H1 (cell line): ENCODE measurements at regions not wholly inside any gene's neighbourhood (a gene's known extent, or its start where the extent isn't known, plus 50 kb on each side); places are given as distances from the start of the nearest gene placed in this dataset.

ENCODE experiments used
- CHD2 ChIP-seq: IDR thresholded peaks from 2 replicates; pipeline ENCODE4 v1.6.1; 2012; ENCODE audit warnings: low read length, improper control_type of control experiment
- CHD7 ChIP-seq: fragments of 300-600 bp; sonication (generic); IDR thresholded peaks from 2 replicates; pipeline ENCODE4 v1.7.1; 2012; ENCODE audit warnings: low read length, moderate library complexity, mild to moderate bottlenecking, inconsistent platforms; ENCODE audit not compliant: insufficient replicate concordance
- CTCF ChIP-seq, 3 experiments: IDR thresholded peaks; 1 replicate in 2 of 3; 2 replicates in 1 of 3; pipeline versions ENCODE4 v1.5.1 to v1.6.1; 2011; ENCODE audit warnings: low read length in 3 of 3, mild to moderate bottlenecking in 3 of 3, inconsistent platforms in 2 of 3, low read depth in 1 of 3, moderate library complexity in 1 of 3; ENCODE audit not compliant: insufficient read depth in 1 of 3; ENCODE audit errors: control extremely low read depth in 1 of 3
- E2F6 ChIP-seq: IDR thresholded peaks from 2 replicates; pipeline ENCODE4 v1.6.1; 2012; ENCODE audit warnings: inconsistent platforms
- EZH2 ChIP-seq: fragments of 200-600 bp; sonication (generic); IDR thresholded peaks from 2 replicates; pipeline ENCODE4 v1.7.1; 2012; ENCODE audit warnings: low read depth, mild to moderate bottlenecking, moderate library complexity, low read length, inconsistent platforms; ENCODE audit not compliant: severe bottlenecking
- KDM1A ChIP-seq: fragments of 200-600, 300-600 bp; sonication (generic); IDR thresholded peaks from 2 replicates; pipeline ENCODE4 v1.7.1; 2016; ENCODE audit warnings: mild to moderate bottlenecking, low read length, borderline replicate concordance
- POLR2A ChIP-seq, 2 experiments: IDR thresholded peaks; 1 replicate in 1 of 2; 2 replicates in 1 of 2; pipeline ENCODE4 v1.6.1; 2011; ENCODE audit warnings: low read depth in 2 of 2, low read length in 2 of 2, mild to moderate bottlenecking in 2 of 2; ENCODE audit errors: control extremely low read depth in 1 of 2
- POLR2AphosphoS5 ChIP-seq: IDR thresholded peaks from 2 replicates; pipeline ENCODE4 v1.6.1; 2011; ENCODE audit warnings: low read depth, low read length
- POU5F1 ChIP-seq: IDR thresholded peaks from 2 replicates; pipeline ENCODE4 v1.6.1; 2011; ENCODE audit warnings: low read depth, mild to moderate bottlenecking, low read length, moderate library complexity
- RAD21 ChIP-seq, 2 experiments: IDR thresholded peaks in 1 of 2; conservative IDR thresholded peaks in 1 of 2; 2 replicates each; pipeline ENCODE4 v1.6.1; 2011; ENCODE audit warnings: low read depth in 2 of 2, low read length in 2 of 2, improper control_type of control experiment in 1 of 2, inconsistent platforms in 1 of 2, mild to moderate bottlenecking in 1 of 2, moderate library complexity in 1 of 2
- RFX5 ChIP-seq: IDR thresholded peaks from 2 replicates; pipeline ENCODE4 v1.6.1; 2011; ENCODE audit warnings: low read depth, low read length, improper control_type of control experiment, borderline replicate concordance
- SUZ12 ChIP-seq: fragments of 200-600 bp; sonication (generic); IDR thresholded peaks from 2 replicates; pipeline ENCODE4 v1.6.1; 2012; ENCODE audit warnings: mild to moderate bottlenecking, inconsistent platforms, low read length, moderate library complexity, mixed read lengths

DNA sequence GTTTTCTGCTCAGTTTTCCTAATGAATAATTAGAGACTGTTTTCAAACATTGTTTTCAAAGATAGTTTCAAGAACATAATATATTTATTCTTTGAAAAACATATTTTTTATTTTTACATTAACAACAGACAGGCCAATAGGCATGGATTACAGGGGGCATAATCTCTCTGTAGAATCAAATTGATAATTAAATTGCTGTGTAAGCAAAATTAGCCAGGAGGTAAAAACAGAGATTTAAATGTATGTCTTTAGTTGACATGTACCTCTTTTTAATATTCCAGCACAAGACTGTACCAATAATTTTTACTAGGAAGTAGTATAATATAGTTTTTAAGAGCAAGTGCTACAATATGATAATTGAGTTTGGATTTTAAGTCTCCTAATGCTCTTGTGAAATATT lies 1444.5 kb downstream of the BRINP3 start:
- TF ChIP-seq POLR2AphosphoS5 (no peak), CTCF (IDR thresholded peaks at IDR 0.05; ENCODE audit: control extremely low read depth in 1 of 3, insufficient read depth in 1 of 3, low read depth in 1 of 3, low read length in 3 of 3) (no peak), POLR2A (IDR thresholded peaks at IDR 0.05; ENCODE audit: control extremely low read depth in 1 of 2, low read depth in 2 of 2, low read length in 2 of 2) (no peak), POU5F1 (no peak), SUZ12 (no peak), RAD21 (IDR thresholded peaks at IDR 0.05 in 1 of 2, conservative IDR thresholded peaks at IDR 0.05 in 1 of 2; ENCODE audit: low read depth in 2 of 2, low read length in 2 of 2) (no peak), E2F6 (no peak), CHD2 (no peak), EZH2 (no peak), CHD7 (no peak), KDM1A (no peak), RFX5 (no peak)
